GM18507 (cell line): ENCODE measurements at regions not wholly inside any gene's neighbourhood (a gene's known extent, or its start where the extent isn't known, plus 50 kb on each side); places are given as distances from the start of the nearest gene placed in this dataset.

Experiments used
- DNase-seq: peaks from one replicate; pipeline ENCODE4 v3.0.0; 2011; ENCODE audit warnings: low read depth; ENCODE audit not compliant: insufficient read length; ENCODE audit errors: extremely low spot score
- FAIRE-seq: peaks from 2 replicates; lab custom pipeline; 2011; peaks lifted over from hg19 to GRCh38; lab: Jason Lieb, UNC

GRCh38 chrX:129193357-129193756 lies 329.9 kb downstream of the SMARCA1 start:
- FAIRE-seq: no peak
- DNase-seq: no peak

GRCh38 chrX:129188231-129188630 lies 335.1 kb downstream of the SMARCA1 start:
- DNase-seq (no peak), FAIRE-seq (no peak)

- FAIRE-seq (no peak), DNase-seq (no peak)
Observed at GRCh38 chrX:129176710-129177109, 346.6 kb downstream of the SMARCA1 start.

- DNase-seq (no peak), FAIRE-seq (no peak)
Observed at GRCh38 chrX:129161108-129161507, 362.2 kb downstream of the SMARCA1 start.

GRCh38 chrX:129158505-129158904 lies 364.8 kb downstream of the SMARCA1 start:
- FAIRE-seq (no peak), DNase-seq (no peak)

GRCh38 chrX:129145840-129146272 lies 377.4 kb downstream of the SMARCA1 start:
- no peak for FAIRE-seq
- DNase-seq: no peak

GRCh38 chrX:129145385-129145784 lies 377.9 kb downstream of the SMARCA1 start:
- DNase-seq (no peak), FAIRE-seq (no peak)

- DNase-seq (no peak), FAIRE-seq (no peak)
Observed at GRCh38 chrX:129144172-129145038, 378.9 kb downstream of the SMARCA1 start.

- DNase-seq: no peak
- no peak for FAIRE-seq
Observed at GRCh38 chrX:129139837-129140598, 383.3 kb downstream of the SMARCA1 start.

- no peak for FAIRE-seq
- DNase-seq: no peak
Observed at GRCh38 chrX:129125122-129125914, 398.0 kb downstream of the SMARCA1 start.

- FAIRE-seq (no peak), DNase-seq (no peak)
Observed at GRCh38 chrX:129123795-129124194, 399.5 kb downstream of the SMARCA1 start.

- FAIRE-seq (no peak), DNase-seq (no peak)
Observed at GRCh38 chrX:129116676-129117470, 406.4 kb downstream of the SMARCA1 start.

GRCh38 chrX:129115935-129116334 lies 407.4 kb downstream of the SMARCA1 start:
- FAIRE-seq: no peak
- no peak for DNase-seq

- FAIRE-seq (peak; percentile 60), DNase-seq (no peak)
Observed at GRCh38 chrX:129115104-129115503, 408.2 kb downstream of the SMARCA1 start.

- FAIRE-seq (no peak), DNase-seq (no peak)
Observed at GRCh38 chrX:129111081-129111798, 412.1 kb downstream of the SMARCA1 start.

- no peak for FAIRE-seq
- no peak for DNase-seq
Observed at GRCh38 chrX:129108936-129109335, 414.4 kb downstream of the SMARCA1 start.

- FAIRE-seq (no peak), DNase-seq (no peak)
Observed at GRCh38 chrX:129099207-129099606, 424.1 kb downstream of the SMARCA1 start.

- FAIRE-seq: no peak
- no peak for DNase-seq
Observed at GRCh38 chrX:129097668-129098067, 425.6 kb downstream of the SMARCA1 start.

- FAIRE-seq: no peak
- DNase-seq: no peak
Observed at GRCh38 chrX:129093706-129094105, 429.6 kb downstream of the SMARCA1 start.
